GM12878 (cell line): ENCODE measurements at regions not wholly inside any gene's neighbourhood (a gene's known extent, or its start where the extent isn't known, plus 50 kb on each side); places are given as distances from the start of the nearest gene placed in this dataset.

Experiments
- ATAC-seq: fragments of 200-7000 bp; cut with Tn5 transposase; 3 replicates; pipeline ENCODE4 v1.9.1; 2020; ENCODE audit warnings: mild to moderate bottlenecking, moderate library complexity
- BruUV-seq: library from RNA; stranded (reverse); fragments of 400-500 nt; replicated peaks from 2 replicates; lab custom pipeline; 2021; lab: Mats Ljungman, UMichigan
- CTCF ChIA-PET: fragments of 300-600 bp; sonication (Branson Sonifier 250); formaldehyde crosslinking; extraction: SDS; loops from one replicate; lab custom pipeline; 2021; ENCODE audit warnings: inconsistent platforms; lab: Yijun Ruan, JAX
- POLR2A ChIA-PET: fragments of 350-600 bp; formaldehyde crosslinking; extraction: SDS; loops from one replicate; lab custom pipeline; 2021; ENCODE audit warnings: inconsistent platforms; lab: Charles Lee
- RAD21 ChIA-PET: fragments of 300-600 bp; sonication (Branson Sonifier 250); formaldehyde crosslinking; loops from one replicate; lab custom pipeline; 2023; ENCODE audit warnings: antibody characterized with exemption; ENCODE audit not compliant: unreplicated experiment; lab: Charles Lee
- SMC1A ChIA-PET: fragments of 300-600 bp; sonication (Branson Sonifier 250); formaldehyde crosslinking; loops from one replicate; lab custom pipeline; 2023; ENCODE audit not compliant: unreplicated experiment, uncharacterized antibody; lab: Charles Lee
- DNase-seq: peaks from one replicate; pipeline ENCODE4 v3.0.0-alpha.2; 2011; ENCODE audit warnings: low read depth, low spot score
- FAIRE-seq: peaks from 3 replicates; lab custom pipeline; 2011; peaks lifted over from hg19 to GRCh38; lab: Jason Lieb, UNC
- H2AFZ ChIP-seq: 2 replicates; pipeline ENCODE4 v1.6.0; 2011; ENCODE audit warnings: low read depth, low read length, control low read depth; ENCODE audit not compliant: control insufficient read depth
- H3K27ac ChIP-seq: 2 replicates; pipeline ENCODE4 v1.5.1; 2011; ENCODE audit warnings: control low read depth; ENCODE audit not compliant: control insufficient read depth, insufficient read depth
- H3K27me3 ChIP-seq, 2 experiments: replicated peaks in 1 of 2; 2 replicates each; pipeline versions ENCODE4 v1.6.0 to v1.6.1; 2011; ENCODE audit warnings: low read length in 1 of 2; ENCODE audit not compliant: control insufficient read depth in 2 of 2, insufficient read depth in 2 of 2
- H3K36me3 ChIP-seq, 2 experiments: 2 replicates each; pipeline ENCODE4 v1.5.1; 2011; ENCODE audit warnings: low read length in 1 of 2; ENCODE audit not compliant: control insufficient read depth in 2 of 2, insufficient read depth in 2 of 2
- H3K4me1 ChIP-seq: 2 replicates; pipeline ENCODE4 v1.6.1; 2011; ENCODE audit warnings: mild to moderate bottlenecking, low read length, moderate library complexity, mixed read lengths; ENCODE audit not compliant: control insufficient read depth, insufficient read depth
- H3K4me2 ChIP-seq: 2 replicates; pipeline ENCODE4 v1.6.0; 2011; ENCODE audit warnings: control low read depth; ENCODE audit not compliant: control insufficient read depth, insufficient read depth
- H3K4me3 ChIP-seq: fragments of 200-600 bp; sonication (generic); 2 replicates; pipeline ENCODE4 v1.5.1; 2016
- H3K79me2 ChIP-seq: 2 replicates; pipeline ENCODE4 v1.6.0; 2011; ENCODE audit warnings: low read length; ENCODE audit not compliant: control insufficient read depth, insufficient read depth
- H3K9ac ChIP-seq: 2 replicates; pipeline ENCODE4 v1.8.0; 2011; ENCODE audit warnings: low read length, control low read depth, mixed read lengths; ENCODE audit not compliant: control insufficient read depth, insufficient read depth
- H3K9me3 ChIP-seq: replicated peaks from 3 replicates; pipeline ENCODE4 v1.5.1; 2011; ENCODE audit warnings: mild to moderate bottlenecking, low read length; ENCODE audit not compliant: control insufficient read depth, insufficient read depth
- H4K20me1 ChIP-seq: 2 replicates; pipeline ENCODE4 v1.6.0; 2011; ENCODE audit not compliant: control insufficient read depth, insufficient read depth
- ATF7 ChIP-seq: fragments of 450-650 bp; IDR thresholded peaks from 2 replicates; pipeline ENCODE4 v1.6.1; 2016; ENCODE audit warnings: low read depth, mild to moderate bottlenecking
- BMI1 ChIP-seq: fragments of 450-650 bp; IDR thresholded peaks from 2 replicates; pipeline ENCODE4 v1.6.1; 2016; ENCODE audit warnings: mild to moderate bottlenecking, moderate library complexity, borderline replicate concordance
- CBFB ChIP-seq: IDR thresholded peaks from 2 replicates; pipeline ENCODE4 v1.6.1; 2016; ENCODE audit warnings: antibody characterized with exemption, low read depth
- CEBPZ ChIP-seq: fragments of 150-350 bp; IDR thresholded peaks from 2 replicates; pipeline ENCODE4 v1.6.1; 2016; ENCODE audit warnings: low read depth, low read length
- GABPA ChIP-seq: IDR thresholded peaks from 2 replicates; pipeline ENCODE4 v1.6.1; 2014; ENCODE audit warnings: antibody characterized with exemption, low read depth, mild to moderate bottlenecking, inconsistent platforms
- GATAD2B ChIP-seq: fragments of 450-650 bp; conservative IDR thresholded peaks from 2 replicates; pipeline ENCODE4 v1.6.1; 2017; ENCODE audit warnings: low read depth, mild to moderate bottlenecking, moderate library complexity
- HSF1 ChIP-seq: fragments of 150-350 bp; IDR thresholded peaks from 2 replicates; pipeline ENCODE4 v1.6.1; 2014; ENCODE audit warnings: mild to moderate bottlenecking, low read depth, low read length
- LARP7 ChIP-seq: fragments of 450-650 bp; IDR thresholded peaks from 2 replicates; pipeline ENCODE4 v1.6.1; 2017; ENCODE audit warnings: mild to moderate bottlenecking
- MLLT1 ChIP-seq: fragments of 450-650 bp; IDR thresholded peaks from 2 replicates; pipeline ENCODE4 v1.6.1; 2016; ENCODE audit warnings: mild to moderate bottlenecking
- NFIC ChIP-seq: IDR thresholded peaks from 2 replicates; pipeline ENCODE4 v1.6.1; 2012; ENCODE audit warnings: low read depth, mild to moderate bottlenecking, inconsistent platforms, low read length, moderate library complexity
- POLR2A ChIP-seq: IDR thresholded peaks from 2 replicates; pipeline ENCODE4 v1.6.1; 2011; ENCODE audit warnings: low read depth, mild to moderate bottlenecking, low read length
- RELB ChIP-seq: fragments of 450-650 bp; IDR thresholded peaks from 2 replicates; pipeline ENCODE4 v1.6.1; 2017; ENCODE audit warnings: low read depth, mild to moderate bottlenecking, moderate library complexity
- SIN3A ChIP-seq: IDR thresholded peaks from 2 replicates; pipeline ENCODE4 v1.6.1; 2012; ENCODE audit warnings: low read depth, low read length, improper control_type of control experiment
- SIX5 ChIP-seq: IDR thresholded peaks from 2 replicates; pipeline ENCODE4 v1.6.1; 2011; ENCODE audit warnings: mild to moderate bottlenecking, low read depth, low read length, moderate library complexity; ENCODE audit not compliant: severe bottlenecking
- SUPT20H ChIP-seq: IDR thresholded peaks from 2 replicates; pipeline ENCODE4 v1.6.1; 2011; ENCODE audit warnings: low read depth, mild to moderate bottlenecking, low read length, moderate library complexity, borderline replicate concordance; ENCODE audit not compliant: control insufficient read depth
- TARDBP ChIP-seq: IDR thresholded peaks from 2 replicates; pipeline ENCODE4 v1.6.1; 2016; ENCODE audit warnings: borderline replicate concordance
- ZBTB33 ChIP-seq: fragments of 450-650 bp; IDR thresholded peaks from 2 replicates; pipeline ENCODE4 v1.6.1; 2017; ENCODE audit warnings: mild to moderate bottlenecking
- WGBS: methylation state at CpG from one replicate; pipeline ENCODE4 v1.1.6; 2016; ENCODE audit warnings: low lambda C conversion rate; ENCODE audit not compliant: insufficient replicate concordance, insufficient coverage; ENCODE audit errors: missing lambda C conversion rate; 5-methylcytosine and 5-hydroxymethylcytosine counted together
- in situ Hi-C: fragments of 300-500 bp; cut with MboI; formaldehyde crosslinking; loops from 9 replicates; pipeline ENCODE4 v1.14.3; 2018; ENCODE audit warnings: mixed read lengths
- intact Hi-C: fragments of 100-400 bp; cut with micrococcal nuclease; formaldehyde crosslinking; loops from one replicate; pipeline ENCODE4 v1.14.2; 2022; ENCODE audit not compliant: unreplicated experiment

- SMC1A ChIA-PET: no interaction called here
- no peak overlapping the region for H2AFZ ChIP-seq
- TF ChIP-seq SIN3A (no peak), CBFB (no peak), CEBPZ (no peak), SIX5 (no peak), GABPA (no peak), GATAD2B (no peak), ZBTB33 (no peak), NFIC (no peak), BMI1 (no peak), SUPT20H (no peak), RELB (no peak), MLLT1 (no peak), TARDBP (no peak), POLR2A (no peak), ATF7 (no peak), HSF1 (no peak), LARP7 (no peak)
- FAIRE-seq (no peak), ATAC-seq (no peak), DNase-seq (no peak)
- RAD21 ChIA-PET: no interaction called here
- CTCF ChIA-PET: interaction anchor here (0.8 kb wide), 1 partner anchor 785 kb away, joined by 3 read pairs; no protein-coding TSS in a partner anchor
- H3K4me3 ChIP-seq: no peak overlapping the region
- H3K27me3 ChIP-seq: no peaks in the 10 kb centered on the region; a peak in 1 of 4 replicates
- no peaks in the 10 kb centered on the region for H3K9me3 ChIP-seq
- no peaks in the 10 kb centered on the region for H4K20me1 ChIP-seq
- H3K9ac ChIP-seq: no peak overlapping the region
- intact Hi-C loops: loop anchor here (10.0 kb wide), 2 partner anchors 192 to 1132 kb away; no protein-coding TSS in a partner anchor
- H3K4me1 ChIP-seq: no peaks in the 10 kb centered on the region
- 34% methylated on average over 2 of the region's 2 CpGs for WGBS
- no peak overlapping the region for H3K4me2 ChIP-seq
- no peaks in the 10 kb centered on the region for H3K36me3 ChIP-seq
- H3K27ac ChIP-seq: no peak overlapping the region
- in situ Hi-C loops: no loop called here
- BruUV-seq: no TSS peak
- POLR2A ChIA-PET: no interaction called here
- H3K79me2 ChIP-seq: no peaks in the 10 kb centered on the region
Measured at GRCh38 chr10:63726867-63727266, 205.7 kb downstream of the REEP3 start.
